Renal cortex interstitium (tissue), 11 donors: ENCODE measurements at regions not wholly inside any gene's neighbourhood (a gene's known extent, or its start where the extent isn't known, plus 50 kb on each side); places are given as distances from the start of the nearest gene placed in this dataset.
"Not testable (repeated sequence)": the region's sequence is repeated elsewhere in the genome, so short reads cannot be mapped to it uniquely, and the experiment has no call there.

ENCODE experiments used
- DNase-seq, 11 donors: peaks; one replicate each; pipeline ENCODE4 v3.0.0-alpha.2; 2013; ENCODE audit warnings: low read depth in 9 of 11, low spot score in 4 of 11; ENCODE audit errors: extremely low read depth in 1 of 11

DNA sequence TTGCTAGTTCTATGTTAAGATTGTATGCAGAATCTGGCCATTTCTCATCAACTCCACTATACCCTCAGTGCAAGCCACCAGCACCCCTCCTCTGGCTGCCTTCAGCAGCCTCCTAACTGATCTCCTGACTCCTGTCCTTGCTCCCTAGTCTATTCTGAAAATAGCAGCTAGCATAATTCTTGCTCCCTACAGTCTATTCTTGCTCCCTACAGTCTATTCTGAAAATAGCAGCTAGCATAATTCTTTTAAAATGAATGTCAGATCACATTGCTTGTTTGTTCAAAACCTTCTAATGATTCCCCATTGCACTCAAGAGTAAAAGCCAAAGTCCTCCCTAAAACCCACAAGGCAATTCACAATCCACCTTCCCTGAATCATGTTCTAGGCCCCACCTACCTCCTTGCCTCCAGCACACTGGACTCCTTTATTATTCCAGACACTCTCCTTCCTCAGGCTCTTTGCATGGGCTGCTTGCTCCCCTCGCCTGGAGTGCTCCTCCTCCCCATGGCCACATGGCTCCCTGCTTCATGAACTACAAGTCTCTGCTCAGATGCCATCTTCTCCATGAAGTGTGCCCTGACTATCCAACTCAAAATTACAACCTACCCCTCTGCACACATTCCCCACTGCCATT is 164.2 kb upstream of the TNFAIP3 start:
- no peak for DNase-seq

DNA sequence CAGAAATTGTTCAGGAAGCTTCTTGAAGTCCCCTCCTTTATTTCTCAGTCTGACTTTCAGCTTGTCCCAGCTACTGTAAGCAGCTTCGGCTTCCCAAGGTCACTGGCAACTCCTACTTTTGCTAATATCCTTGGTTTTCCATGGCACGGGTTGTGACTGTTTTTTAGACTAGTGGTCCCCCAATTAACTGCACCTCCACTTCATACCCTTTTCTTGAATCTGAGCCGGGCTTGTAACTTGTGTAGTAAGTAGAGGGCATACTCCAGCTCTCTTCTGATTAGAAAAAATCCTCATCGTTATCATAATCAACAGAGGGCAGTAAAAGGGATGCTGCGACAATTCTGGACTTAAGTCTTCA is 162.3 kb upstream of the TNFAIP3 start:
- DNase-seq = no peak

DNA sequence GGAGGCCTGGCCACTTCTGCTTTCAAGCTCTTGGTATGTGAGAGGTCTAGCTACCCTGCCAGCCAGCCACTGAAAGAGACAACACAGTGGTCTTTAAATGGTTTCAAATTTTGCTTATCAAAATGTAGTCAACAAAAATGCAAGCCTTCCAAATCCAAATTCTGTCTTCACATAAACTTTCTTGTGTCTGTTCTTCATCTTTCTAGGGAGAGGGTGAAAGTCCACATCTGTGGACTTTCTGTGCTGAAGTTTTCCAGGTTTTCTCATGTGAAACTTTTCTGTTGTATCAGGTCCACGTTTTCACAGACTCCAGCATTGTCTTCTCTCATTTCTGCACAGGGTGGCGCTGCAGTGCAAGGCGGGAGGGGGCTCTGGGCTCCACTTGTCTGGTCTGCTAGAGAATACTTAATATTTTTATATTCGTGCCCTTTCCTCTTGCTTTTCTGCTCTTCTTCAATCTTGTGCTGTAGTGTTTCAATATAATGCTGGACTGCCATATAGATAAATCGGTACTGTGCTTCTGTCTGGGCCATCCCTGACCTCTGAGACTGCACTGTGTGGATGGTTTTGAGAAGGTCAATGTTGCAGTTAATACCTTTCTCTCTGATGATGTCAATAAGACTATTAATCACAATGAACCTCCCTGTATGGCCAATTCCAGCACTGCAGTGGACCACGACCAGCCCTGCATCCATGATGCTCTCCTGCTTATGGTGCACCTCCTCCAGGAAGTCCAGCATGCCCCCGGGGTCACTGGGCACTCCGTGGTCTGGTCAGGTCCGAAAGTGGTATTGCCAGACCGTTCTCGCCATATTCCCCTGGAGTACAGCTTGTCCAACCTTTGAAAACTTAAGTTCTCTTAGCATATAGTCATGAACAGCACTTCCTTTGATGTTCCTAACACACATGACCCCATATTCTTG is 161.6 kb upstream of the TNFAIP3 start:
- DNase-seq = peak in 2 of 11 donors; percentile 41

DNA sequence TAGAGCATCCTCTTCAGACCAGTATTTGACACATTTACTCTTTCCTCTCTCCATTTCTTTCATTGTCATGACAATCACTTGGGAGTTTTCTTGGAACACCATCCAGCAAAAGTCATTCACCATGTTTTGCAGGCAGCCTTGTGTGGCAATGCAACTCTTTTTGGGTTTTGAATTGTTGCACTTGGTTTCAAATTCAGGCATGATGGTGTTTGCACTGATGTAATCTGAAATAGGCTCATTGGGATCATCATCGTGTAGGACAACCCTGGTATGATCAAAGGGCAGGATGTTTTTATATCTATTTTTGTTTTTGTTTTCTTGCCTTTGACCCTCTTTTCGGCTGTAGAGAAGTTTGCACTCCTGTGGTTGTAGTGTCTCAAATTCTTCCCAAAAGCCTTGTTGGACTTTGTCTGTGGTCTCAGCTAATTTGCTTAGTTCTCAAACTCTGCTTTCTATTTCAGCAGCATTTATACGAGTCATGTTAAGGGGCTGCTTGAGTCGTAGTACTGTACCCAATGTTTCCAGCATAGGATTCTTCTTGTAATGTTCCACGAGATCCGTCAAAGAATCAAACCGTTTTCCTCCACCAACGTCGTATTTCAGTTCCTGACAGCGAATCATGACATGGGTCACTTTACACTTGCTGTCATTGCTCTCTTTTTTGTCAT is 160.8 kb upstream of the TNFAIP3 start:
- DNase-seq = no peak

DNA sequence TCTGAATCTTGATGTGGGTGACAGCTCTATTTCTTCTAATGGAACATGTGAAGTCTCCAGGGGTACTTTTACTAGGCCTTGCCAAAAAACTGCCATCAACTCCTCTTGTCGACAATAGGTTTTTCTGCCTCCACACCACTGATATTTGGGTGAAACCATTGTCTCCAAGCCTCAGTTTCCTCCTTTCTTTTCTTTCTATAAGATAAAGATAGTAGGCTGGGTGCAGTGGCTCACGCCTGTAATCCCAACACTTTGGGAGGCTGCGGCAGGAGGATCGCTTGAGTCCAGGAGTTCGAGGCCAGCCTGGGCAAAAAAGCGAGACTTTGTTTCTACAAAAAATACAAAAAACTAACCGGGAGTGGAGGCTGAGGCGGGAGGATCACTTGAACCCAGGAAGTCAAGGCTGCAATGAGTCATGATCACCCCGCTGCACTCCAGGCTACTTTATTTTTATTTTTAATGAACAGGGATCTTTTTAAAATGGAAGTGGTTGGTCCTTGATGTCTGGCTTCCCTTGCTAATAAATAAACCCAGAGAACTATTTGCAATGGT is 159.9 kb upstream of the TNFAIP3 start:
- no peak for DNase-seq

DNA sequence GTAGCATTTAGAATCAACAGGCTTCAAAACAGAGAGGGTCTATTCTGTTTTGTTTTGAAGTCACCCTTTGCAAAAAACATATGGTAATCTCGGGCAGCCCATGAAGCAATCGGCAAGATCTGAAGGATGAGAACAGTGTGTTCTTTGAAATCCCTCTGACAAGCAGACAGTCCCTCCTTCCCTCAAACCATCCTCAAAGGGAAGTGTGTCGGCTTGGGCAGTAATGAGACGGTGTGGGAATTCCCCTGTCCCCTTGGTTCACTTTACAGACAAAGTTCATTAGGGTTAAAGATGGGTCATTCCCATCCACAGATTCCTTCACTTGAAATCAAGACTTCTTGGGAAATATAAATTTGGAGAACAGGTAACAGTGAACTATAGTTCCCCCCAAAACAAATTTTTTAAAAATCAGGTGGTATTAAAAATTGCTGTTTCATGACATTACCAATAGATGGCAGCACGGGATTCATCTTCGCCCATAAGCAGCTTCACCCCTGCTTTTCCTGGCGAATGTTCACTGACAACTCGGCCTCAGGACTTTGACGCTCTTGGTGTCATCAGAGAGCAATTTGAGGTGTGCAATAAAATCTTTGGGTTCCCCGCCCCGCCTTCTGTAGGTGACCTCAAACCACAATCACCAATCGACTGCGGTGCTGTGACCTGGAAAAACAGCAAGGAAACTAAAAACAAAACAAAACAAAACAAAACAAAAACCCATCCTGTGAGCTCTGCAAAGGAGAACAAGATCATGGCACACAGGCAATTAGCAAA is 159.3 kb upstream of the TNFAIP3 start:
- peak in 7 of 11 donors; percentile 31 to 71 (median 49) for DNase-seq

DNA sequence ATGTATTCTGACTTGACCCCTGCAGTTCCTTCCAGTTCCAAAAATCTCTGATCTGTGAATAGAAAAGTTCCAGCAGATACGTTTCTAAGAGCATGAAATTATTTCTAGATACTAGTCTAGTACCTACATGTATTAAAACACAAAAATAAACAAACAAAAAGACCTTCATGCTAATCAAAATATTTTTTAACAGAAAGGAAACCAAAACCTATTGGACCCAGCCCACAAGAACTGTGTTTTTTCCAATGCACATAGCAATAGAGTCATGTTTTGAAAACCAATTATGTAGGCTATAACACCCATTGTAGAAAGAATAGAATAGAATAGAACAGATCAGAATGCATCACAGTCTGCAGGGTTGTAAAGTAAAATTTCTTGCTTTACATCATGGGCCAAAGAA is 158.6 kb upstream of the TNFAIP3 start:
- no peak for DNase-seq

DNA sequence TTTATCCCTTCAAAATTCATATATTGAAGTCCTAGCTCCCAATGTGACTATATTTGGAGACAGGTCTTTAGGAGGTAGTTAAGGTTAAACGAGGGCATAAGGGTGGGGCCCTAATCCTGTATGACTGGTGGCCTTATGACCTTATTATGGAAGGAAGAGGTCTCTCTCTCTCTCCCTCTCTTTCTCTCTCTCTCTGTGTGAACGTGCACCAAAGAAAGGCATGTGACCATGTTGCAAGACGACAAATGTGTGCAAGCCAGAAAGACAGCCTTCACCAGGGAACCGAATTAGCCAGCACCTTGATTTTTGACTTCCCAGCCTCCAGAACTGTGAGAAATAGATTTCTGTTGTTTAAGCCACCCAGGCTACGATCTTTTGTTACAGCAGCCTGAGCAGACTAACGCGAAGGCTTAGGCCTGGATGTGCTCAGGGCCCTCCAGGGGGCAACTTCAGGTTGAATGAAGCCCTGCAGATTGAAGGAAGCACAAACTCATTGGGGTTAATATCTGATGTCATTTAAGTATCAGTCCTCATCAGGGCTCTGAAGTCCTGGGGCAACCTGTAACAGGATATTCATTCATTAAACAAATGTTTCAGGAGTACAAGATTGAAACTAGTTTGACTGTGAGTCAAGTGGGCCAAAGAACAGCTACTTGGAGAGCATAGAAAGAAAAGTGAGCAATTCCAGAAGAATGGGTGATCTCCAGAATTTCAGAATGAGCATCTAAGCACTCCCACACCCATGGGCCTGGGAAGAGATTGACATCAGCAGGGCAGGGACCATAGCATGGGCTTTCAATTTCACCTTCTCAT is 157.4 kb upstream of the TNFAIP3 start:
- DNase-seq = no peak

DNA sequence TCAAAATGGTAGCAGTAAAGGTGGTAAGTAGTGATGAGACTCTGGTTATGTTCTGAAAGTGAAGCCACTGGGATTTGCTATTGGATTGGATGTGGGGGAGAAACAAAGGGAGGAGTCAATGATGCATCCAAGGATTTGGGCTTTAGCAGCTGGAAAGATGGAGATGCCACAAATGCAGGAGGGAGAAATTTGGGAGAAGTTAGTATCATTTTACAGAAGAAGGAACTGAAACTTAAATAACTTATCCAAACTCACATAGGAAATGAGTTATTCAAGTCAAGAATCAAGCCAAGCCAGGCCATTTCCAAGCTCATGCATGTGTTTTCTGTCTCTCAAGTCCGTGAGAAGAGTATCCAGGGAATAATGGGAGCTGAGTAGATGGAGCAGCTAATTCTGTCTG is 155.1 kb upstream of the TNFAIP3 start:
- no peak for DNase-seq

DNA sequence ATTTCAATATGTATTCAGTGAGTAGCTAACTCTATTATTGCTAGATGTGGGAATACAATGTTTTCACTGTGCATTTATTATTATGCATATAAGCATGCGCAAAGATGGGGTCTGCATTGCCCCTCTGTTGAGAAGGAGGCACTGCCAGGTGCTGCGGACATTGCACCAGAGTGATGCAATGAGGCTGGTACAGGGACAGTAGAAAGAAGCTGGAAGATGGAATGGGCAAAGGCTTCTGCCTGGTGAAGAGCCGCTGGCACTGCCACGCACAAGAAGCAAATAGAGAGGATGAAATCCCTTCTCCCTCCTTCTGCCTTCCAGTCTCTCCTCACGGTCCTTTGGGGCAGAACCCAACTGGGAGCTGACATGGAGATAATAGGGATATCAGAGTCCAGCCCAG is 154.5 kb upstream of the TNFAIP3 start:
- DNase-seq = no peak

DNA sequence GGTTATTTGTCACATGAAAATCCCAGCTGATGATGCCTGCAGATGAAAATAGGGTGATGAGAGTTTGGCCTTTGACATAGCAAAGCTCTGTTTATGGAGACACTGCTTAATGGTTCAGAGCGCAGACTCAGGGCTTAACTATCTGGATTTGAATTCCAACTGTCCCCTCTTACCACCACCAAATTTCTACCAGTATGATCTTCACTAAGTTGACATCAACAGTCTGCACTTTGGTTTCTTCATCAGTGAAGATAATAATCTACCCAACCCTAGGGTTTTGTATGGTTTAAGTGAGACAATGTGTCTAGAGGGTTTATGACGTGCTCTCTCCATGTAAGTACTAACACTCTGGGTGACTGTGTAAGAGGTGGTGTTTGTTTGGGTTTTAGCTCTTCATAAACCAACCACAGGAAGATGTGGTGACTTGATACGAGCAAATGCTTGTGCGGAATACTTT is 151.4 kb upstream of the TNFAIP3 start:
- DNase-seq = no peak

DNA sequence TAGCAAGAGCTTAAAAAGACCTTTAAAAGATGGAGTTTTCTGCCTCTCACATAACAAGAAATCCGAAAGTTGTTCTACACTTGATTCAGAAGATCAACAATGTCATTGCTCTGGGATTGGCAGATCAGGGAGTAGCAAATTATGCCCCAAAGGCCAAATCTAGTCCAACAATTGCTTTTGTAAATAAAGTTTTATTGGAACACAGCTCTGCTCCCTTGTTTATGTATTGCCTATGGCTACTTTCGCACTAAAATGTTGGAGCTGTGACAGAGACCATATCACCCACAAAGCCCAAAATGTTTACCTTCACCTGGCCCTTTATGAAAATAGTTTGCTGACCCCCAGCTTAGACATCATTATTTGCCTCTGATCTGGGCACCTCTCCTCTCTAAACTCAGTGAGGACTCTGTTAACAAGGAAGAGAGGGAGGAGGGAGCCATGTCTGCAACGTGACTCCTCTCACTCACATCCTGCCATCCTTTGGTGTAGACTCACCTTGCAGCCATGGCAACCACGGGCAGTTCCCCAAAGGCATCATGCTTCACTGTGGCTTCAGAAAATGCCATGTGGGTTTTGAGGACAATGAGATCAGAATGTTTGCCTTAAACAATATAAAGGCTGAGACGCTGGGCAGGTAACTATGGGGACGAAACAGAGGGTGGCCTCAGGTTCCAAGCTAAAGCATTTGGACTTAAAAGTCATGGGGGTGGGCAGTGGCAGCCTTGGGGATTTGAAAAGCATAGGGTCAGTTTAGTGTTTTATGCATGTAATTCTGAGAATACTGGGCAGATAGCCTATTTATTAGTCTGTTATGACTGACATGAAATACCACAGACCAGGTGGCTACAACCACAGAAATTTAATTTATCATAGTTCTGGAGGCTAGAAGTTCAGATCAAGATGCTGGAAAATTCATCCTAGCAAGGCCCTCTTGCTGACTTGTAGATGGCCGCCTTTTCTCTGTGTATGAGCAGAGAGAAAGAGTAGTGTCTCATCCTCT is 149.7 kb upstream of the TNFAIP3 start:
- DNase-seq = no peak

DNA sequence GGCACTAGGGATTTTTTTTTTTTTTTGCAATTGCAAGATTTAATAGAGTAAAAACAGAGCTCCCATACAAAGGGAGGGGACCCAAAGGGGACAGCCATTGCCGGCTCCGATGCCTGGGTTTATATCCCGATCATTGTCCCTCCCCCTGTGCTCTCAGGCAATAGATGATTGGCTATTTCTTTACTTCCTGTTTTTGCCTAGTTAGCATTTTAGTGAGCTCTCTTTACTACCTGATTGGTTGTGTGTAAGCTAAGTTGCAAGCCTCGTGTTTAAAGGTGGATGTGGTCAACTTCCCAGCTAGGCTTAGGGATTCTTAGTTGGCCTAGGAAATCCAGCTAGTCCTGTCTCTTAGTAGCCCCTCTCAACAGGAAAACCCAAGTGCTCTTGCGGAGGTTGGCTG is 148.2 kb upstream of the TNFAIP3 start:
- DNase-seq = not testable (repeated sequence)

DNA sequence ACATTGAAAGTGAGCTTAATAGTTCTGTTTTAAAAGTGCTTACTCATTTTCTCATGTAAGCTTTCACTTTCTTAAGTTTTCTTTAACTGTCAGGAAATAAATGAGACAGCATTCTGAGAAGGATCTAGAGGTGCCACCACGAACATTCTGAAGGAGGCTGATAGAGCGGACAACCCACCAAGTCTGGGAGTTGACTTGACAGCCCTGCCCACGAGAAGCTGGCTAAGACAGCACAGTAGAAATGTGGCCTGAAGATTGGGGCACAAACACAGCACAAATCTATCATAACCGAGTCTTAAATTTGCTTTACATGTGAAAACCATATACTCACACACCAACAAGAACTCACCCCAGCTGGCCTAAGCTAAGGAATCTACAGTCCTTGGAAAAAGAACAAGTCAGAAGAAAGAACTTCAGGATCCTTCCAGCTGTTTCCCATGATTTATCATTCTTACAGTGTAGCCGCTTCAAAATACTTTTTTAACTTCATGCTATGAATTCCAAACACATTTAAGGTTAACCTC is 144.2 kb upstream of the TNFAIP3 start:
- peak in 1 of 11 donors; percentile 11 for DNase-seq

DNA sequence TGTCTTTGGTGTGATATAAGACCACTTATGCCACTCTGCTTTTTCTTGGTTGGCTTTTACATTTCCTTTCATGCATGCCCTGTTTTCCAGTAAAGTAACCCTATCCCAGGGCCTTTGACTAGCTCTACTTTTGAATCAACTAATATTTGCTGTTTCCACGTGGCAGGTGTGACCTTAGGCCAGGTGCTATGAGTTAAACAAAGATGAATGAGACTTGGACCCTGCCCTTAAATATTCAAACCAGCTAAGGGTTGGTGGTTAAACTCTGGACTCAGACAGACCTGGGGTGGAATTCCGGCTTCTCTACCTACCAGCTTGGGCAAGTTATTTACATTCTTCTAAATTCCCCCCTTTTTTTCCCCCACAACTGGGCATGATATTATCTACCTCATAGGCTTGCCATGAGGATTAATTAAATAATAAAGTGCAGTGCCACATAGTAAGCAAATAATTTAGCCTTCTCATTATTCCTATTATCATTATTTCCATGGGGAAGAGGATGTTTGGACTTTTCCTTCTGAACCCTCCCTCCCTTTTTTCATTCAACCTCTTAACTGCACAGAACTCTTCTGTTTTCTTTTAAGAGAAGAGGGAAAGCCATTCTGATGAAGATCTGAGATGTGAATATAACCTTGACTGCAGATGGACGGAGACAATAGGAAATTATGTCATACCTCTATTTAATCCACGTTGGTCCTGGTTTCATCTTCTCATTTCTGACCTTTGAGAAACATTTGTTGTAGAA is 143.6 kb upstream of the TNFAIP3 start:
- DNase-seq = no peak

DNA sequence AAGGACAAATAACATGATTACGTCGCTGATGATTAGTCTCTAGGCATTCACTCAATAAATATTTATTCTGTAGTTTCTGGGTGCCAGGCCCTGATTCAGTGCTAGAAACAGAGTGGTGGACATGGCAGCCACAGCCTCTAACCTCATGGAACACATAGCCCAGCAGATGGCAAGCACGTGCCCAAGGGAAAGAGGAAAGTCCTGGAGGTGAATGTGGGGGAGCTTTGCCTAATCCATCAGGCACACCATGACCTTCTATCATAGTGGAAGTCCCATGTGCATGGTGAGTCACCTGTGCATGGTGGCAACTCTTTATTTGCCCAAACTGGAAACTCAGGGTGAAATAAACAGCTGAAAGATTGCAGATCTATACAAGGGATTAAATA is 143.0 kb upstream of the TNFAIP3 start:
- no peak for DNase-seq
